Stimulated activated naive CD4-positive, alpha-beta T cell (primary cell): ENCODE measurements at regions not wholly inside any gene's neighbourhood (a gene's known extent, or its start where the extent isn't known, plus 50 kb on each side); places are given as distances from the start of the nearest gene placed in this dataset.

ENCODE experiments used
- DNase-seq, 6 experiments: peaks; one replicate each; lab custom pipeline; 2025; lab: John Stamatoyannopoulos, UW

GRCh38 chr21:38556390-38556789, 58.1 kb upstream of the ERG start:
- DNase-seq = no peak

- no peak for DNase-seq
Observed at GRCh38 chr21:38561205-38561604, 62.9 kb upstream of the ERG start.

- DNase-seq = no peak
Observed at GRCh38 chr21:38561613-38562581, 63.6 kb upstream of the ERG start.

- DNase-seq = no peak
Observed at GRCh38 chr21:38567335-38567969, 69.2 kb upstream of the ERG start.

- DNase-seq = no peak
Observed at GRCh38 chr21:38567970-38568360, 69.7 kb upstream of the ERG start.

GRCh38 chr21:38569733-38570132, 71.5 kb upstream of the ERG start:
- no peak for DNase-seq

- DNase-seq = no peak
Observed at GRCh38 chr21:38570596-38570995, 72.3 kb upstream of the ERG start.

- DNase-seq = no peak
Observed at GRCh38 chr21:38574895-38575575, 76.8 kb upstream of the ERG start.

GRCh38 chr21:38577887-38578286, 79.6 kb upstream of the ERG start:
- no peak for DNase-seq

- no peak for DNase-seq
Observed at GRCh38 chr21:38590449-38591217, 92.4 kb upstream of the ERG start.

GRCh38 chr21:38591218-38591537, 92.9 kb upstream of the ERG start:
- no peak for DNase-seq

- DNase-seq = no peak
Observed at GRCh38 chr21:38596264-38597042, 98.2 kb upstream of the ERG start.

GRCh38 chr21:38597421-38597820, 99.1 kb upstream of the ERG start:
- no peak for DNase-seq

GRCh38 chr21:38598413-38598812, 100.1 kb upstream of the ERG start:
- DNase-seq = no peak

- DNase-seq = no peak
Observed at GRCh38 chr21:38599381-38599975, 101.2 kb upstream of the ERG start.

GRCh38 chr21:38600106-38600505, 101.8 kb upstream of the ERG start:
- no peak for DNase-seq

GRCh38 chr21:38605236-38605635, 107.0 kb upstream of the ERG start:
- no peak for DNase-seq

GRCh38 chr21:38609580-38609979, 111.3 kb upstream of the ERG start:
- DNase-seq = no peak

GRCh38 chr21:38610623-38611251, 112.5 kb upstream of the ERG start:
- no peak for DNase-seq

- DNase-seq = no peak
Observed at GRCh38 chr21:38611277-38611676, 113.0 kb upstream of the ERG start.

GRCh38 chr21:38613686-38614085, 115.4 kb upstream of the ERG start:
- DNase-seq = no peak
